ENCODE measurements at regions not wholly inside any gene's neighbourhood (a gene's known extent, or its start where the extent isn't known, plus 50 kb on each side); places are given as distances from the start of the nearest gene placed in this dataset.

DNA sequence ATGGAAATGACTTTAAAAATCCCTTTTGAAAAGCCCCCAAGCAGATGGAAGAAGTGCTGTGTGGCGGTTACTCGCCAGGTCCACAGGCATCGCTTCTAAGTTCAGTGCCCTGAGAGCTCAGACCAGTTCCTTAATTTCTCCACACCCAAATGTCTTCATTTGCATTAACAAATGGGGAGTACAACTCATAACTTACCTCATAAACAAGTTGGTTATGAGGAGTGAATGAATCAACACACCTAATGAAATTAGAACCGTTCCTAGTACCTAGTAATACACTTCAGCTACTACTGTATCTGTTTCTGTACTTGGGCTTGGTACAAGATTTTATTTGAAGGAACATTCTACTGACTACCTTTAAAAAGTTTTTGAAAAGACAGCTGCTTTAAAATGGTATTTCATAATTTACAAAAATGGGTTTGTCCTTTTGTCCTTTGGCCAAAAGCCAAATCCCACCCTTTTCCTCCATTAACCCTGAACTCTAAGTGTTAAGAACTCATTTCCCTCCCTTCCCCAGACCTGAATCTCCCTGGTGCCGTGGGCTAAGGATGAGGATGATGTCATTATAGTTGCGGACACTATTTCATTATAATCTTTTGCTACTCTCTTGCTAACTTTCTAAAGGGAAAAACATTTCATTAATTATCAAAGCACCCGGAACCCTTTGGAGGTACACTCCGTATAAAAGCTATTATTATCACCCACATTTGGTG is 221.5 kb upstream of the CELF2 start:
- no peak for DNase-seq

GRCh38 chr10:10796774-10797415 is 220.8 kb upstream of the CELF2 start:
- DNase-seq = no peak

DNA sequence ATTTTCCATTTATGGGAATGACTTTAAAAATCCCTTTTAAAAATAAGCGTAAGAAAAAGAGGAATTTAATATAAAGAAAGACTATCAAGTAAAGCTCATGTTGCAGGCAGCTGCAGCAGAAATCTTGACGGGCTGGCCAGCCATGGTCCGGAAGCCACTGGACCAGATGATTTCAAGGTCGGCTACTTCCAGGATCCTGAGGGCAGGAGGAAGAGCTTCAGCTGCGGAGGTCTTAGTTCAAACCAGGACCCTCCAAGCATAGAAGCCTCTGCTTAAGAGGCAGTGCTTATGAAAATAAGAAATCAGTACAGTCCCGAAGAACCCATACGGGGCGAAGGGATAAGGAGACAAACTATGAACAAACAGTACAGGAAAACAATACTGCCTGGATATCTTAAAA is 220.2 kb upstream of the CELF2 start:
- DNase-seq = no peak

DNA sequence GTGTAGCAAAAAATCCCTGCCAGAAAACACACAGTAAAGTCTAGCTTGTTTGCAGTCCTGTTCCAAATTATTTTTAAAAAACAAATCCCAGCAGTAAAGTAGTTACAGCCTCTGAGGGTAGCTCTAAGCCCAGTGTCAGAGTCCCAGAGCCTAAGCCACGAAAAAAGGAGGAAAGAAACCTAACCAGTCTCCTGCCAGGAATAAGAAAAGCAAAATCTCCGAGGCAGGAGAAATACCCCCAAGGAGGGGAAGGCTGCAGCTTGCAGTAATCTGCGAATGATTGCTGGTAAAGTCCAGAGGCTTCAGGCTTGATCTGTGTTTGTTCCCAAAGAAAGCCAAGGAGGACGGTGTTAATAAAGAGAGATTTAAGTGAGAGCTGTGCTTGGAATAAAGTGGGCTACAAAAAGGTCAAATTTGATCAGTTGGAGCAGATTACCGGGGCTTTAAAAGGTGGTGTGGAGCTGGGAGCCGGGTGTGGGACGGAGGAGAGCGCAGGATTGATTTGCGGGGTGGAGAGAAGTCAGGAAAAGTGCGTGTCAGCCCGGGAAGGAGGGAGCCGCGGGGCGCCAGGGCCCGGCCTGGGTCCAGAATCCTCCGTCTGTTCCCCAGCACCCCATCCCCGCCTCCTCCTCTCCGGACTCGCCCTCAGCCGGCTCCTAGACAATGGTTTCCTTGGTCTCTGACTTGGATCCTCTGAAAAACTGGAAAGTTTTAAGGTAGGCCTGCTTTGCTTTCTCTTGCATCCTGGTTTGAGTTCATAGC is 219.4 kb upstream of the CELF2 start:
- no peak for DNase-seq

- no peak for DNase-seq
Measured at GRCh38 chr10:10798864-10799192, 218.8 kb upstream of the CELF2 start.

- no peak for DNase-seq
Measured at GRCh38 chr10:10800961-10801360, 216.7 kb upstream of the CELF2 start.

- no peak for DNase-seq
Measured at GRCh38 chr10:10803278-10803677, 214.4 kb upstream of the CELF2 start.

- DNase-seq = no peak
Measured at GRCh38 chr10:10804061-10804460, 213.6 kb upstream of the CELF2 start.

- no peak for DNase-seq
Measured at GRCh38 chr10:10804998-10805740, 212.5 kb upstream of the CELF2 start.

- no peak for DNase-seq
Measured at GRCh38 chr10:10807106-10807505, 210.6 kb upstream of the CELF2 start.

- no peak for DNase-seq
Measured at GRCh38 chr10:10811562-10811961, 206.1 kb upstream of the CELF2 start.

GRCh38 chr10:10813656-10814055 is 204.0 kb upstream of the CELF2 start:
- DNase-seq = no peak

DNA sequence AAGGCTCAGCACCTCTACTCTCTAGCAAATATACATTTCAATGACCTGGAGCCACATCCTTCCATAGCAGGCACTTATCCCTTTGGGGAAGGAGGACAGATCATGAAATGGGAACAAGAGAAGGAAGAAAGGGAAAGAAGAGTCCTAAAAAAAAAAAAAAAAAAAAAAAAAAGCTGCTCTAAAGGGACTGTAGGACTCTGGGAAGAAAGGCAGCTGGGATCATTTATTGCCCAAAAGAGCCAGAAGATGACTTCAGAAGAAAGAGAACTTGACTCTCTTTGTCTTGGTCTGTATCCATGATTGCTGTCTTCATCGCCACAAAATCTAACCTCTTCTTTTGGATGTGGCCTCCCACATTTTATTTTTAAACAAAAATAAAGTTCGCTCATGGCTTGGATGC is 203.6 kb upstream of the CELF2 start:
- no peak for DNase-seq

DNA sequence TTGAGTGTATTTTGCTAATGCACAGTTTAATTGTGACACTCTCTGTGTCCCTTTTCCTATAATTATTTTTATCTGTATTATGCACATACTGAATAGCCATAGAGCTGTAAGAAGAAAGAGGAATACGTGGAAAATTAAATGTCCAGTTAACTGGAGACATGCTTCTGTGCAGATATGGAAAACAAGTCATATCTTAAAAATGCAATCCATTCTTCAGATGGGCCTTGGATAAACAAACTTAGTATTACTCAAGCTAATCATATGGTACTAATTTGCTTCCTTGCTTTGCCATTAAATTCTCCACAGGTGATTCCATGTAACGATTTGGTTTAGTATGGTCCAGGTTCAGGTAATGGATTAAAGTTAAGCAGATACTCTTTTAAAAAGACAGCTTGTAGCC is 201.2 kb upstream of the CELF2 start:
- no peak for DNase-seq

GRCh38 chr10:10817609-10818008 is 200.1 kb upstream of the CELF2 start:
- DNase-seq = no peak

DNA sequence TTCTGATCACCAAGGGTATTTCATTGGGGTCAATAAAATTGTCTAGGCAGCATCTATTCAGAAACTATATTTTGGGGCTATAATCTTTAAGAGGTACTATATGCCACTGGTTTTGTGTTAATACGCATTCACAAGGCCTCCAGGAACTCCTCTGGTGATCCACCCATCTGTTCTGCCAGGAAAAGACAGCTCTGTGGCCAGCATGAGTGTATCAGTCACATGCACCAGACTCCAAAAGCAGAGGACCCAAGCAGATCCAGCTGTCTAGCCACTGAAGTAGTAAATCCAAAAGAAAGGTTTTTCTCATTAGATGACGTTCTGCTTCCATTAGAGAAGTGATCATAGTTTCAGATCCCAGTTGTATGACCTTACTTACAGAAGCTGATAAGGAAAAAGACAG is 199.6 kb upstream of the CELF2 start:
- DNase-seq = no peak

DNA sequence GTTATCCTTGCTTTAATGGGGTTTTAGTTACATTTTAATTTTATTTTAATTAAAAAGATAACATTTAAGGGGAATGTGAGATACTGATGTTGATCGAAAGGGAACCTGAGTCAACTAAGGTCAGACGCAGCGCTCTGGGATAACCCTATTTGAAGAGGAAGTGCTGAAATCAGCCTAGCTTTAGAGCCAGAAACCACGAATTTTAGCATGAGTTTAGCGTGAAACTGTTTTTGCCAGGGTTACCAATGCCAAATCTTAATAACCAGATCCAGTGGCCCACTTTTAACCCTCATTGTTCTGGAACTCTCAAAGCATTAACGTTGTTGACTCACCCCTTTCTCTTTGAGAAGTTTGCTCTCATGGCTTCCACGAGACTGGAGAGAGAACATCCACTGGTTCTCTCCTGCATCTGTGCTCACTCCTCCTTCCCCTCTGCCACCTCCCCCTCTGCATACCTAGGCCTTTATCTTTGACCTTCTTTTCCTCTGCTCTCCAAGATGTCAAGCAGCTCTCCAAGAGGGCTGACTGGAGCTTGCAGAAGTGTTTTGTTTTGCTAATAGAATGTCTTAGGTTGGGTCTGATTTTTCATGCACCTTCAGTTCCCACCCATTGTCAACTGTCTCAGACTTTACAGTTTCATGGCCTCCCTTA is 198.3 kb upstream of the CELF2 start:
- DNase-seq = no peak

DNA sequence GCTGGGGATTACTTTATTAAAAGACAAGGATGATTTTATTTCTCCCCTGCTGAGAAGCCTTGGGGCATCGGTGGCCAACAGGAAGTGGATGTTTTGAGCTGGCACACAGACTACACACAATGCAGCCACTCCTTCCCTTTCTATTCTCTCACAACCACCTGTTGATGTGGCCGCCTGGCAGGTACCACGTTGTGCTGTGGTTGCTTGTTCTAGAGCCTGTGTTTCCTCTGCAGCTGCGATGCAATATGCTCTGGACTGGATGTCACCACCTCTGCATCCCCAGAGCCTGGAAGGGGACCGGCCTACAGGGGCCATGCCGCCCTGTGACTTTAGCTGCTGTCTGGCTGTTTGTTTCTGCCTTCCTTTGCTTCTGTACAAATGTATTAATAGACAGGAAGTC is 195.7 kb upstream of the CELF2 start:
- DNase-seq = no peak

- no peak for DNase-seq
Measured at GRCh38 chr10:10824591-10825148, 193.0 kb upstream of the CELF2 start.

DNA sequence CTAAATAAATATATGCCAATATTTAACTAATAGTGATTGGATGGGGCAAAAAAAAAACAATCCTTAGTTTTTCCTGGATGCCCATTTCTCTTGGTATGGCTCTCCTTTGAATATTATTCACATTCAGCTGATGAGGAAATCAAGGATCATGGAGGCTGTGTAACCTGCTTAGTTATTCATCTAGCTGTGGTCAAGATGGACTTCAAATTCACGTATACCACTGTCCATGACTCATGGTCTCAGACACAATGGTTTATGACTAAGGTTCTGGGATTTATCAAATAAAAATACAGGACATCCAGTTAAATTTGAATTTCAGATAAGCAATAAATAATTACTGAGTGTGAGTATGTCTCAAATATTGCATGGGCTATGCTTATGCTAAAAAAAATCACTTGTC is 191.5 kb upstream of the CELF2 start:
- DNase-seq = no peak

- no peak for DNase-seq
Measured at GRCh38 chr10:10828623-10829022, 189.0 kb upstream of the CELF2 start.

DNA sequence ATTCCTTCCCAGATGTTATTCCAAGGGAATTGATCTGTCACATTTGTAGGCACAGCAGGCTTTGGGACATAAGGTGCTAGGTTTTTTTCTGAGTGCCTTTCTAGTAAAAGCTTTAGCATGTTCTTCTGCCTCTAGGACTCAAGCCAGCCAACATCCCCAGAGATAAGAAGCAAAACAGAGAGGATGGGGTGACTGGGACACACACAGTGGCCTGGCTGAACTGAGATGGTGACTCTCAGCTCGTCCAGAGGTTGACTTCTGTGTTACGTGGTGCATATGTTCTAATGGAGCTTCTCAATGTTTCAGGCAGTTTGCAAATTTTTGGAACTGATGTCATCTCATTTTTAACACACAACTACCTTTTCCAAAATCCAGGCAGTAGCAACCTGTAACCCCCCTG is 188.1 kb upstream of the CELF2 start:
- no peak for DNase-seq

Data from DMS53 (cell line).